OCI-LY7 (cell line): ENCODE measurements at regions not wholly inside any gene's neighbourhood (a gene's known extent, or its start where the extent isn't known, plus 50 kb on each side); places are given as distances from the start of the nearest gene placed in this dataset.

ENCODE experiments used
- BruUV-seq: library from RNA; stranded (reverse); fragments of 400-500 nt; replicated peaks from 2 replicates; lab custom pipeline; 2021; lab: Mats Ljungman, UMichigan
- CTCF ChIA-PET: fragments of 300-600 bp; sonication (Branson Sonifier 250); formaldehyde crosslinking; loops from one replicate; lab custom pipeline; 2022; ENCODE audit warnings: antibody characterized with exemption; ENCODE audit not compliant: unreplicated experiment; lab: Charles Lee
- POLR2A ChIA-PET: fragments of 300-600 bp; sonication (Branson Sonifier 250); formaldehyde crosslinking; loops from one replicate; lab custom pipeline; 2022; ENCODE audit warnings: antibody characterized with exemption; lab: Charles Lee
- DNase-seq: peaks from one replicate; pipeline ENCODE4 v3.0.0-alpha.2; 2015; ENCODE audit warnings: low spot score
- H2AFZ ChIP-seq: fragments of 200-600 bp; sonication (generic), shearing (Covaris generic); 2 replicates; pipeline ENCODE4 v1.6.1; 2014; ENCODE audit warnings: mild to moderate bottlenecking, antibody characterized with exemption, low read length, moderate library complexity
- H3K27ac ChIP-seq: fragments of 200-600 bp; sonication (generic); 2 replicates; pipeline ENCODE4 v1.5.1; 2014; ENCODE audit warnings: mixed run types, low read depth, mild to moderate bottlenecking, moderate library complexity, low read length, inconsistent platforms; ENCODE audit not compliant: poor library complexity, severe bottlenecking
- H3K36me3 ChIP-seq: fragments of 200-600 bp; sonication (generic); 2 replicates; pipeline ENCODE4 v1.6.1; 2014; ENCODE audit warnings: mild to moderate bottlenecking, antibody characterized with exemption, low read length, moderate library complexity, mixed read lengths; ENCODE audit not compliant: insufficient read depth
- H3K4me1 ChIP-seq: fragments of 200-600 bp; sonication (generic); 2 replicates; pipeline ENCODE4 v1.5.1; 2014; ENCODE audit warnings: mild to moderate bottlenecking, low read length; ENCODE audit not compliant: insufficient read depth, poor library complexity, severe bottlenecking
- H3K4me2 ChIP-seq: fragments of 200-600 bp; sonication (generic); 2 replicates; pipeline ENCODE4 v1.6.1; 2014; ENCODE audit warnings: mild to moderate bottlenecking, low read length
- H3K4me3 ChIP-seq: fragments of 200-600 bp; sonication (generic); 2 replicates; pipeline ENCODE4 v1.5.1; 2014; ENCODE audit warnings: mild to moderate bottlenecking, low read depth, low read length; ENCODE audit not compliant: poor library complexity, severe bottlenecking
- H3K79me2 ChIP-seq: fragments of 200-600 bp; sonication (generic); 2 replicates; pipeline ENCODE4 v1.6.1; 2016; ENCODE audit warnings: low read depth, mild to moderate bottlenecking, low read length, moderate library complexity, mixed read lengths; ENCODE audit not compliant: insufficient read depth
- H3K9me2 ChIP-seq: fragments of 200-600 bp; sonication (generic); 2 replicates; pipeline ENCODE4 v1.6.1; 2016; ENCODE audit warnings: mild to moderate bottlenecking, low read length, mixed read lengths; ENCODE audit not compliant: insufficient read depth
- H3K9me3 ChIP-seq: fragments of 200-600 bp; sonication (generic); 2 replicates; pipeline ENCODE4 v1.6.1; 2014; ENCODE audit warnings: mild to moderate bottlenecking, mixed run types, low read length, mixed read lengths
- H4K20me1 ChIP-seq: fragments of 200-600 bp; sonication (generic); 2 replicates; pipeline ENCODE4 v1.6.1; 2014; ENCODE audit warnings: mild to moderate bottlenecking, antibody characterized with exemption, low read length, moderate library complexity, mixed read lengths; ENCODE audit not compliant: insufficient read depth
- EZH2phosphoT487 ChIP-seq: fragments of 200-600 bp; sonication (generic); IDR thresholded peaks from 2 replicates; pipeline ENCODE4 v1.6.1; 2018; ENCODE audit warnings: low read depth, borderline replicate concordance, mild to moderate bottlenecking, mixed run types, antibody characterized with exemption, low read length, moderate library complexity, mixed read lengths
- intact Hi-C: fragments of 100-400 bp; cut with micrococcal nuclease; formaldehyde crosslinking; loops from one replicate; pipeline ENCODE4 v1.10.0; 2022; ENCODE audit not compliant: unreplicated experiment
- TF ChIP-seq, protein P1 (sequence below): fragments of 200-600 bp; sonication (generic); conservative IDR thresholded peaks from 2 replicates; pipeline ENCODE4 v1.5.1; 2014; ENCODE audit warnings: mild to moderate bottlenecking, antibody characterized with exemption, low read length, moderate library complexity, mixed read lengths

DNA sequence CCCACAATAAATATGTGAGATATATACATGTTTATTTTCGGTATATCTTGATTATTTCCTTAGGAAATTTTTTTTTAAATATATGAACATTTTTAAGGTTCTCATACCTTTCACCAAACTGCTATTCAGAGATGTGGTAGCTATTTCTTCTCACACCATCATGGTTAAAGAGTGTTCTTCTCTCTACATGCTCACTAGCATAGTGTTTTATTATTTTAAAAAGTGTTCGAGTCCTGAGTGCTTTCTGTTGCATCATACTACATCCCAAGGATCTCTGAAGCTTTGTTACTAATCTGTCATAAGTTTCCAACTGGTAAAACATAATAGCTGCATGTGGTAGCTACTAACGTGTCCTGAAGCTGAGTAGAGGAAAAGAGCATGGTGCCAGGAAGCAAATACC, 177.4 kb upstream of the GLRA1 start:
- CTCF ChIA-PET = no interaction called here

DNA sequence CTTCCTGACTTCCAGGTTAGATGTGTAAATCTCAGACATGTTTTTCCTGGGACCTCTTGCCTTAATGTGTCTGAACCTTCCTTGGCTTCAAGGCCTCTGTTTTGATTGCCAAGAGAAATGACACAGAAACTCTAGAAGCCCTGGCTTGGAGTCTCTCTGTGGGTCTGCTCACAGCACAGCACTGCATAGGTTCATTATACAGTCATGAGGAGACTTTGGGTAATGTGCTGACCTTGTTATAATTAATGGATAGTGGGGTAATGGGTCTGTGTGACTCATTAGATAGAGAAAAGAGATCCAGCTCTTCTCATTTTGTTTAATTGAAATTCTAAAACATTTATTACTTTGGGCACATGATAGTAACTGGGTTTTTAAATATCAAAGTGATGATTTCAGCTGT, 175.8 kb upstream of the GLRA1 start:
- Histone ChIP-seq H4K20me1 (no peaks in the 10 kb centered on the region), H3K36me3 (no peaks in the 10 kb centered on the region), H3K27ac (no peak overlapping the region), H3K9me3 (no peaks in the 10 kb centered on the region), H3K9me2 (no peaks in the 10 kb centered on the region), H3K79me2 (no peaks in the 10 kb centered on the region), H3K4me3 (no peak overlapping the region), H3K4me1 (no peaks in the 10 kb centered on the region), H3K4me2 (no peak overlapping the region), H2AFZ (no peak overlapping the region)
- CTCF ChIA-PET = no interaction called here
- intact Hi-C loops = no loop called here
- TF ChIP-seq, protein P1, sequence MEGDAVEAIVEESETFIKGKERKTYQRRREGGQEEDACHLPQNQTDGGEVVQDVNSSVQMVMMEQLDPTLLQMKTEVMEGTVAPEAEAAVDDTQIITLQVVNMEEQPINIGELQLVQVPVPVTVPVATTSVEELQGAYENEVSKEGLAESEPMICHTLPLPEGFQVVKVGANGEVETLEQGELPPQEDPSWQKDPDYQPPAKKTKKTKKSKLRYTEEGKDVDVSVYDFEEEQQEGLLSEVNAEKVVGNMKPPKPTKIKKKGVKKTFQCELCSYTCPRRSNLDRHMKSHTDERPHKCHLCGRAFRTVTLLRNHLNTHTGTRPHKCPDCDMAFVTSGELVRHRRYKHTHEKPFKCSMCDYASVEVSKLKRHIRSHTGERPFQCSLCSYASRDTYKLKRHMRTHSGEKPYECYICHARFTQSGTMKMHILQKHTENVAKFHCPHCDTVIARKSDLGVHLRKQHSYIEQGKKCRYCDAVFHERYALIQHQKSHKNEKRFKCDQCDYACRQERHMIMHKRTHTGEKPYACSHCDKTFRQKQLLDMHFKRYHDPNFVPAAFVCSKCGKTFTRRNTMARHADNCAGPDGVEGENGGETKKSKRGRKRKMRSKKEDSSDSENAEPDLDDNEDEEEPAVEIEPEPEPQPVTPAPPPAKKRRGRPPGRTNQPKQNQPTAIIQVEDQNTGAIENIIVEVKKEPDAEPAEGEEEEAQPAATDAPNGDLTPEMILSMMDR = no peak
- TF ChIP-seq EZH2phosphoT487 = no peak
- no TSS peak for BruUV-seq
- no peak for DNase-seq
- POLR2A ChIA-PET = no interaction called here

More for the DNA sequence above, 177.4 kb upstream of the GLRA1 start:
- H4K20me1 ChIP-seq = no peaks in the 10 kb centered on the region
- TF ChIP-seq, protein P1 = no peak
- TF ChIP-seq EZH2phosphoT487 = no peak
- intact Hi-C loops = no loop called here
- BruUV-seq = no TSS peak
- POLR2A ChIA-PET = no interaction called here
- H3K79me2 ChIP-seq = no peaks in the 10 kb centered on the region
- DNase-seq = no peak
- no peak overlapping the region for H2AFZ ChIP-seq
- H3K4me3 ChIP-seq = no peak overlapping the region
- no peaks in the 10 kb centered on the region for H3K9me2 ChIP-seq
- no peak overlapping the region for H3K27ac ChIP-seq
- no peaks in the 10 kb centered on the region for H3K9me3 ChIP-seq
- no peaks in the 10 kb centered on the region for H3K36me3 ChIP-seq
- H3K4me1 ChIP-seq = no peaks in the 10 kb centered on the region
- H3K4me2 ChIP-seq = no peak overlapping the region

DNA sequence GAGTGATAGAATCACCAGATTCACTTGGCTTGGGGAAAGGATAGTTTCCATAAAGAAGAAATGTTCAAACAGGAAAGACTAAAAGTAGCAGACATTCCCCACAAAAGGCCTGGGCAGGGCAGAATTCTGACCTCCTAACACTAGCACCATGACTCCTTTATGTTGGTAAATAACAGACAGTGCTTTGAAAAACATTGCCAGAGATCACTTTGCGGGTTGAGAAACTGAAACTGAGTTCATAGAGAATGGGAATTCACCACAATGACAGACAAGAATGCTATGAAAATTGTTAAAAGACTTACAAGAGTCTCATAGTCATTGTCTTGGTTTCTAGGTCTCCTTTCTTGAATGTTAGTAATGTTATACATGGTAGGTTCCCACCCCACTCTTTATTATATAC, 172.5 kb upstream of the GLRA1 start:
- no peak overlapping the region for H3K27ac ChIP-seq
- POLR2A ChIA-PET = no interaction called here
- no peak overlapping the region for H3K4me2 ChIP-seq
- no peaks in the 10 kb centered on the region for H3K4me1 ChIP-seq
- H2AFZ ChIP-seq = no peak overlapping the region
- no peaks in the 10 kb centered on the region for H3K36me3 ChIP-seq
- no peak for DNase-seq
- CTCF ChIA-PET = no interaction called here
- no peak for TF ChIP-seq EZH2phosphoT487
- TF ChIP-seq, protein P1 = no peak
- no peaks in the 10 kb centered on the region for H3K9me3 ChIP-seq
- H3K9me2 ChIP-seq = no peaks in the 10 kb centered on the region
- BruUV-seq = no TSS peak
- no peak overlapping the region for H3K4me3 ChIP-seq
- no peaks in the 10 kb centered on the region for H4K20me1 ChIP-seq
- intact Hi-C loops = no loop called here
- H3K79me2 ChIP-seq = no peaks in the 10 kb centered on the region
